Endodermal cell (in vitro differentiated cells): ENCODE measurements at regions not wholly inside any gene's neighbourhood (a gene's known extent, or its start where the extent isn't known, plus 50 kb on each side); places are given as distances from the start of the nearest gene placed in this dataset.

Experiments
- DNase-seq: peaks from one replicate; pipeline ENCODE4 v3.0.0-alpha.2; 2017
- H3K27ac ChIP-seq: 2 replicates; pipeline ENCODE4 v1.5.1; 2013; ENCODE audit warnings: mild to moderate bottlenecking, low read depth, low read length, moderate library complexity
- H3K27me3 ChIP-seq: 2 replicates; pipeline ENCODE4 v1.6.1; 2013; ENCODE audit warnings: mild to moderate bottlenecking, low read length, moderate library complexity; ENCODE audit not compliant: insufficient read depth, control insufficient read depth, poor library complexity, severe bottlenecking
- H3K36me3 ChIP-seq: 2 replicates; pipeline ENCODE4 v1.7.0; 2013; ENCODE audit warnings: mild to moderate bottlenecking, low read length, moderate library complexity; ENCODE audit not compliant: control insufficient read depth, insufficient read depth
- H3K4me1 ChIP-seq: one replicate; pipeline ENCODE4 v1.7.0; 2013; ENCODE audit warnings: low read length; ENCODE audit not compliant: control insufficient read depth, insufficient read depth
- H3K4me3 ChIP-seq: 2 replicates; pipeline ENCODE4 v1.5.1; 2013; ENCODE audit warnings: mild to moderate bottlenecking, low read length, moderate library complexity
- H3K9ac ChIP-seq: 2 replicates; pipeline ENCODE4 v1.6.1; 2013; ENCODE audit warnings: mild to moderate bottlenecking, low read length, moderate library complexity; ENCODE audit not compliant: poor library complexity, severe bottlenecking; ENCODE audit errors: extremely low read depth
- H3K9me3 ChIP-seq: 2 replicates; pipeline ENCODE4 v1.6.1; 2013; ENCODE audit warnings: mild to moderate bottlenecking, low read length, moderate library complexity; ENCODE audit not compliant: control insufficient read depth
- H3K27ac Mint-ChIP-seq: 2 replicates; pipeline ENCODE4 v1.8.0; 2020; ENCODE audit warnings: mixed read lengths
- H3K27me3 Mint-ChIP-seq: 2 replicates; pipeline ENCODE4 v1.8.0; 2021; ENCODE audit warnings: mild to moderate bottlenecking, mixed read lengths; ENCODE audit not compliant: insufficient read depth
- H3K36me3 Mint-ChIP-seq: 2 replicates; pipeline ENCODE4 v1.8.0; 2020; ENCODE audit warnings: low read depth, mixed read lengths
- H3K4me1 Mint-ChIP-seq: 2 replicates; pipeline ENCODE4 v1.8.0; 2020; ENCODE audit warnings: mixed read lengths
- H3K4me3 Mint-ChIP-seq: 2 replicates; pipeline ENCODE4 v1.8.0; 2020; ENCODE audit warnings: mild to moderate bottlenecking, moderate library complexity, mixed read lengths
- H3K9me3 Mint-ChIP-seq: 2 replicates; pipeline ENCODE4 v1.8.0; 2020; ENCODE audit warnings: mild to moderate bottlenecking, mixed read lengths
- CTCF ChIP-seq: fragments of 200-600 bp; sonication (generic); conservative IDR thresholded peaks from 2 replicates; pipeline ENCODE4 v1.5.0; 2021; ENCODE audit warnings: antibody characterized with exemption, mild to moderate bottlenecking
- WGBS, 2 experiments: methylation state at CpG; one replicate each; pipeline versions ENCODE4 v1.1.5 to v1.1.7; 2013; ENCODE audit warnings: missing lambda C conversion rate in 2 of 2, mixed read lengths in 1 of 2; ENCODE audit not compliant: insufficient coverage in 1 of 2, insufficient read length in 1 of 2; 5-methylcytosine and 5-hydroxymethylcytosine counted together

GRCh38 chr10:117755659-117756014, 213.1 kb downstream of the EMX2 start:
- no peak overlapping the region for H3K27ac Mint-ChIP-seq
- peak; percentile 35 for DNase-seq

GRCh38 chr10:117757086-117757720, 214.7 kb downstream of the EMX2 start:
- H3K27me3 Mint-ChIP-seq: peaks cover 38% of the 10 kb centered on the region
- Histone ChIP-seq H3K27me3 (peaks cover 9% of the 10 kb centered on the region), H3K4me3 (no peak overlapping the region), H3K4me1 (no peaks in the 10 kb centered on the region), H3K36me3 (no peaks in the 10 kb centered on the region), H3K9me3 (no peaks in the 10 kb centered on the region), H3K9ac (no peak overlapping the region), H3K27ac (no peak overlapping the region)
- H3K4me3 Mint-ChIP-seq: no peak overlapping the region
- no peaks in the 10 kb centered on the region for H3K36me3 Mint-ChIP-seq
- H3K27ac Mint-ChIP-seq: no peak overlapping the region
- no peaks in the 10 kb centered on the region for H3K9me3 Mint-ChIP-seq
- no peaks in the 10 kb centered on the region for H3K4me1 Mint-ChIP-seq
- 91 to 95% methylated on average over 7 to 9 of the region's 9 CpGs for WGBS, 2 experiments
- TF ChIP-seq CTCF: no peak
- DNase-seq: peak; percentile 5

More at GRCh38 chr10:117755659-117756014, 213.1 kb downstream of the EMX2 start:
- no peak for TF ChIP-seq CTCF
- no peaks in the 10 kb centered on the region for H3K9me3 ChIP-seq
- 60% methylated on average over 3 of the region's 3 CpGs; no CpG with 5 or more reads in 1 of the 2 experiments for WGBS, 2 experiments
- no peaks in the 10 kb centered on the region for H3K36me3 ChIP-seq
- H3K27me3 ChIP-seq: peaks cover 9% of the 10 kb centered on the region
- Mint-ChIP-seq H3K4me3 (no peak overlapping the region), H3K4me1 (no peaks in the 10 kb centered on the region), H3K36me3 (no peaks in the 10 kb centered on the region), H3K9me3 (no peaks in the 10 kb centered on the region), H3K27me3 (peaks cover 29% of the 10 kb centered on the region)
- no peak overlapping the region for H3K9ac ChIP-seq
- no peaks in the 10 kb centered on the region for H3K4me1 ChIP-seq
- H3K27ac ChIP-seq: no peak overlapping the region
- no peak overlapping the region for H3K4me3 ChIP-seq

GRCh38 chr10:117759266-117759665, 216.7 kb downstream of the EMX2 start:
- Histone ChIP-seq H3K4me3 (no peak overlapping the region), H3K4me1 (no peaks in the 10 kb centered on the region), H3K36me3 (no peaks in the 10 kb centered on the region), H3K27me3 (peaks cover 9% of the 10 kb centered on the region), H3K9ac (no peak overlapping the region), H3K9me3 (no peaks in the 10 kb centered on the region), H3K27ac (no peak overlapping the region)
- no peaks in the 10 kb centered on the region for H3K4me1 Mint-ChIP-seq
- no peak overlapping the region for H3K4me3 Mint-ChIP-seq
- DNase-seq: peak; percentile 29
- no peak for TF ChIP-seq CTCF
- WGBS, 2 experiments: 91 to 100% methylated on average over 8 to 11 of the region's 11 CpGs
- no peaks in the 10 kb centered on the region for H3K36me3 Mint-ChIP-seq
- H3K27ac Mint-ChIP-seq: no peak overlapping the region
- peaks cover 38% of the 10 kb centered on the region for H3K27me3 Mint-ChIP-seq
- H3K9me3 Mint-ChIP-seq: no peaks in the 10 kb centered on the region
